ENCODE measurements at regions not wholly inside any gene's neighbourhood (a gene's known extent, or its start where the extent isn't known, plus 50 kb on each side); places are given as distances from the start of the nearest gene placed in this dataset.

DNA sequence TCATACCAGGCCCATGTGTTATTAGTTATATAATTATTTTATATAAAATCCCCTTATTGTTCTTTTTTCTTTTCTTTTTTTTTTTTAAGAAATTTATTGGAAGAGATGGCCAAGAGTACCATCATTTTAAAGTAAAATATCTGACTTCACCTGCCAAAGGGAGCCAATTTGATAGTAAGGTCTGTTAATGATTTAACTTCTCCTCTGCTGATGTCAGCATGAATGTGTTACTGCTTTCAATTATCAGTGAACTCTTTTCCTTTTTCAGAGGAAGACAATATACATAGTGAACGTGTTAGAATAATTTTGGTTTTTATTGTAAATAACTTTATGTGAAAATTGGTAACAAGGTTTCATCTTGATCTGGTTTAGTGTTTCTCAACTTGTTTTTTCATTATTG is 409.6 kb downstream of the SH3GL2 start:
- intact Hi-C loops (cut with micrococcal nuclease) = no loop called here
- no peaks in the 10 kb centered on the region for H3K79me2 ChIP-seq (ENCODE audit: control insufficient read depth, insufficient read depth, low read length)
- POLR2A ChIA-PET = no interaction called here
- H3K4me3 Mint-ChIP-seq = no peak overlapping the region
- no peaks in the 10 kb centered on the region for H3K36me3 ChIP-seq (replicated peaks in 1 of 2; ENCODE audit: control extremely low read depth in 1 of 2, control insufficient read depth in 1 of 2, extremely low read depth in 1 of 2, insufficient read depth in 2 of 2, low read length in 1 of 2)
- no peak overlapping the region for H3K27ac Mint-ChIP-seq
- WGBS (ENCODE audit: insufficient coverage) = no CpG with 5 or more reads among the region's 1 CpG
- no peak overlapping the region for H3K4me3 ChIP-seq (ENCODE audit: control extremely low read depth in 1 of 5, extremely low read depth in 1 of 5, insufficient read depth in 1 of 5, low read depth in 2 of 5, low read length in 4 of 5)
- ATAC-seq (ENCODE audit: low read depth) (no peak), DNase-seq (no peak)
- no peak overlapping the region for H2AFZ ChIP-seq (ENCODE audit: insufficient read depth, low read depth, low read length, poor library complexity, severe bottlenecking)
- no peaks in the 10 kb centered on the region for H3K4me1 Mint-ChIP-seq
- CTCF ChIA-PET = no interaction called here
- H3K9me3 ChIP-seq (ENCODE audit: control extremely low read depth in 1 of 3, control insufficient read depth in 2 of 3, insufficient read depth in 1 of 3, low read length in 2 of 3) = no peaks in the 10 kb centered on the region
- TF ChIP-seq EZH2 (IDR thresholded peaks at IDR 0.05; ENCODE audit: borderline replicate concordance, insufficient read depth, low read depth, low read length, poor library complexity, severe bottlenecking) = no peak
- TF ChIP-seq, protein P1, sequence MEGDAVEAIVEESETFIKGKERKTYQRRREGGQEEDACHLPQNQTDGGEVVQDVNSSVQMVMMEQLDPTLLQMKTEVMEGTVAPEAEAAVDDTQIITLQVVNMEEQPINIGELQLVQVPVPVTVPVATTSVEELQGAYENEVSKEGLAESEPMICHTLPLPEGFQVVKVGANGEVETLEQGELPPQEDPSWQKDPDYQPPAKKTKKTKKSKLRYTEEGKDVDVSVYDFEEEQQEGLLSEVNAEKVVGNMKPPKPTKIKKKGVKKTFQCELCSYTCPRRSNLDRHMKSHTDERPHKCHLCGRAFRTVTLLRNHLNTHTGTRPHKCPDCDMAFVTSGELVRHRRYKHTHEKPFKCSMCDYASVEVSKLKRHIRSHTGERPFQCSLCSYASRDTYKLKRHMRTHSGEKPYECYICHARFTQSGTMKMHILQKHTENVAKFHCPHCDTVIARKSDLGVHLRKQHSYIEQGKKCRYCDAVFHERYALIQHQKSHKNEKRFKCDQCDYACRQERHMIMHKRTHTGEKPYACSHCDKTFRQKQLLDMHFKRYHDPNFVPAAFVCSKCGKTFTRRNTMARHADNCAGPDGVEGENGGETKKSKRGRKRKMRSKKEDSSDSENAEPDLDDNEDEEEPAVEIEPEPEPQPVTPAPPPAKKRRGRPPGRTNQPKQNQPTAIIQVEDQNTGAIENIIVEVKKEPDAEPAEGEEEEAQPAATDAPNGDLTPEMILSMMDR (IDR thresholded peaks at IDR 0.05) = no peak
- no peak overlapping the region for H3K27ac ChIP-seq (ENCODE audit: low read length in 2 of 2)
- no peaks in the 10 kb centered on the region for H3K27me3 ChIP-seq (replicated peaks in 1 of 4; ENCODE audit: control extremely low read depth in 1 of 4, control insufficient read depth in 3 of 4, insufficient read depth in 4 of 4, low read length in 3 of 4)
- no peaks in the 10 kb centered on the region for H4K20me1 ChIP-seq (ENCODE audit: control insufficient read depth, insufficient read depth, low read length, poor library complexity, severe bottlenecking)
- no peaks in the 10 kb centered on the region for H3K9me3 Mint-ChIP-seq (ENCODE audit: insufficient read depth)
- H3K4me2 ChIP-seq (replicated peaks; ENCODE audit: low read depth, low read length, poor library complexity, severe bottlenecking) = no peak overlapping the region
- no peaks in the 10 kb centered on the region for H3K4me1 ChIP-seq (ENCODE audit: control insufficient read depth in 2 of 2, insufficient read depth in 2 of 2, low read length in 2 of 2)
- no peak overlapping the region for H3K9ac ChIP-seq (ENCODE audit: low read length)
- no peaks in the 10 kb centered on the region for H3K27me3 Mint-ChIP-seq

DNA sequence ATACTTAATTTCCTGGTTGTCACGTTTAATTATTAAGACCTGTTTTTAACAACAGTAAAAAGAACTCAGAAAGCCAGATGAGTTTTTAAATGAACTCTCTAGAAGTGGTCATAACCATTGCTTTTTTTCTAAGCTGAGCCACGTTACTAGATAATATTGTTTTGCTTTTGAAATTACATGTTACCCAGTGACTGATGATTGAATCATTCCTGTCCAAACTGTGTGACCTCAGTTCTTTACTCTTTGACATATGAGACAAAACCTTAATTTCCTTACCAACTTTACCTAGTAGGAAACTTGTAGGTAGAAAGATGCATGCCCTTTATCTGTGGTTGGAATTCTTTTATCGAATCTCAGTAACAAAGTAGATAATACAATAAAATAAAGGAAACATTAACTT is 411.7 kb downstream of the SH3GL2 start:
- intact Hi-C loops (cut with micrococcal nuclease) = no loop called here
- H3K4me3 Mint-ChIP-seq = no peak overlapping the region
- WGBS (ENCODE audit: insufficient coverage) = no CpG with 5 or more reads among the region's 3 CpGs
- TF ChIP-seq, protein P1 (IDR thresholded peaks at IDR 0.05) = no peak
- no peak for TF ChIP-seq EZH2 (IDR thresholded peaks at IDR 0.05; ENCODE audit: borderline replicate concordance, insufficient read depth, low read depth, low read length, poor library complexity, severe bottlenecking)
- Histone ChIP-seq H3K9ac (ENCODE audit: low read length) (no peak overlapping the region), H3K79me2 (ENCODE audit: control insufficient read depth, insufficient read depth, low read length) (no peaks in the 10 kb centered on the region), H3K4me3 (ENCODE audit: control extremely low read depth in 1 of 5, extremely low read depth in 1 of 5, insufficient read depth in 1 of 5, low read depth in 2 of 5, low read length in 4 of 5) (no peak overlapping the region), H3K27me3 (replicated peaks in 1 of 4; ENCODE audit: control extremely low read depth in 1 of 4, control insufficient read depth in 3 of 4, insufficient read depth in 4 of 4, low read length in 3 of 4) (no peaks in the 10 kb centered on the region), H2AFZ (ENCODE audit: insufficient read depth, low read depth, low read length, poor library complexity, severe bottlenecking) (no peak overlapping the region), H3K9me3 (ENCODE audit: control extremely low read depth in 1 of 3, control insufficient read depth in 2 of 3, insufficient read depth in 1 of 3, low read length in 2 of 3) (no peaks in the 10 kb centered on the region), H3K4me2 (replicated peaks; ENCODE audit: low read depth, low read length, poor library complexity, severe bottlenecking) (no peak overlapping the region), H3K36me3 (replicated peaks in 1 of 2; ENCODE audit: control extremely low read depth in 1 of 2, control insufficient read depth in 1 of 2, extremely low read depth in 1 of 2, insufficient read depth in 2 of 2, low read length in 1 of 2) (no peaks in the 10 kb centered on the region), H4K20me1 (ENCODE audit: control insufficient read depth, insufficient read depth, low read length, poor library complexity, severe bottlenecking) (no peaks in the 10 kb centered on the region), H3K4me1 (ENCODE audit: control insufficient read depth in 2 of 2, insufficient read depth in 2 of 2, low read length in 2 of 2) (no peaks in the 10 kb centered on the region), H3K27ac (ENCODE audit: low read length in 2 of 2) (no peak overlapping the region)
- ATAC-seq (ENCODE audit: low read depth) (no peak), DNase-seq (no peak)
- H3K27ac Mint-ChIP-seq = no peak overlapping the region
- no peaks in the 10 kb centered on the region for H3K4me1 Mint-ChIP-seq
- H3K27me3 Mint-ChIP-seq = no peaks in the 10 kb centered on the region
- POLR2A ChIA-PET = no interaction called here
- no peaks in the 10 kb centered on the region for H3K9me3 Mint-ChIP-seq (ENCODE audit: insufficient read depth)
- CTCF ChIA-PET = interaction anchor here (0.6 kb wide), 1 partner anchor 45 kb away, joined by 4 read pairs; no protein-coding TSS in a partner anchor

Measured in B cell (primary cell).